ENCODE measurements at regions not wholly inside any gene's neighbourhood (a gene's known extent, or its start where the extent isn't known, plus 50 kb on each side); places are given as distances from the start of the nearest gene placed in this dataset.

DNA sequence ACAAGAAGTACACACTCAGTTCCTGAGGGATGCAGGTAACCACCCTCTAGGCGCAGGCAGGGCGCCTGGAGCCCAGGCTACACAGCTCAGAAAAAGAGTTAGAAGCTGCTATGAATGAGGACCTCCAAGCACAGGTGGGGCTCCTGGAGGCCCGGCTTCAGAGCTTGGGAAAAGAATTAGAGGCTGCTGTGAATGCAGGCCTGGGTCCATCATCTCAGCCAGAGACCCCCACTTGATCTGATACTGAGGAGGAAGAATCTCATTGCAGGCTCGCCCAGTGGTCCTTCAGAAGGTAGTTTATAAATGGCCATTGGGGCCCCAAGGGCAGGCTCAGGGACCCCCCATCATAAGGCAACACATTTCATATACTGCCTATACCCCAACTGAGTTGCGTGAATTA is 556.4 kb downstream of the SLC6A15 start:
- Histone ChIP-seq H3K9ac (ENCODE audit: control insufficient read depth, extremely low read depth, insufficient read depth, low read length) (no peak overlapping the region), H3K4me3 (ENCODE audit: control insufficient read depth in 2 of 3, extremely low read depth in 1 of 3, insufficient read depth in 2 of 3, low read depth in 1 of 3, low read length in 3 of 3) (no peak overlapping the region), H3K36me3 (ENCODE audit: control insufficient read depth in 2 of 2, extremely low read depth in 1 of 2, insufficient read depth in 2 of 2, low read length in 2 of 2) (no peaks in the 10 kb centered on the region), H3K4me1 (ENCODE audit: control insufficient read depth, extremely low read depth, insufficient read depth, low read length) (no peaks in the 10 kb centered on the region), H2AFZ (ENCODE audit: control insufficient read depth, low read length) (no peak overlapping the region), H4K20me1 (ENCODE audit: control insufficient read depth, extremely low read depth, insufficient read depth, low read length) (no peaks in the 10 kb centered on the region), H3K79me2 (ENCODE audit: control insufficient read depth, insufficient read depth, low read length) (no peaks in the 10 kb centered on the region), H3K27me3 (ENCODE audit: control insufficient read depth, extremely low read depth, insufficient read depth, low read length) (no peaks in the 10 kb centered on the region), H3K9me3 (ENCODE audit: control insufficient read depth, low read depth, low read length) (no peaks in the 10 kb centered on the region), H3K9me1 (ENCODE audit: control insufficient read depth, extremely low read depth, insufficient read depth, low read length) (no peaks in the 10 kb centered on the region), H3K27ac (ENCODE audit: control insufficient read depth, insufficient read depth, low read length) (no peak overlapping the region), H3K4me2 (ENCODE audit: control insufficient read depth, extremely low read depth, insufficient read depth, low read depth, low read length) (no peak overlapping the region)
- FAIRE-seq (no peak), DNase-seq (ENCODE audit: low read depth, low spot score) (no peak)
- dilution Hi-C loops (cut with MboI; ENCODE audit: extremely low pct_ligation_motif_present, low sequenced_read_pairs): no loop called here
- TF ChIP-seq, protein P1, sequence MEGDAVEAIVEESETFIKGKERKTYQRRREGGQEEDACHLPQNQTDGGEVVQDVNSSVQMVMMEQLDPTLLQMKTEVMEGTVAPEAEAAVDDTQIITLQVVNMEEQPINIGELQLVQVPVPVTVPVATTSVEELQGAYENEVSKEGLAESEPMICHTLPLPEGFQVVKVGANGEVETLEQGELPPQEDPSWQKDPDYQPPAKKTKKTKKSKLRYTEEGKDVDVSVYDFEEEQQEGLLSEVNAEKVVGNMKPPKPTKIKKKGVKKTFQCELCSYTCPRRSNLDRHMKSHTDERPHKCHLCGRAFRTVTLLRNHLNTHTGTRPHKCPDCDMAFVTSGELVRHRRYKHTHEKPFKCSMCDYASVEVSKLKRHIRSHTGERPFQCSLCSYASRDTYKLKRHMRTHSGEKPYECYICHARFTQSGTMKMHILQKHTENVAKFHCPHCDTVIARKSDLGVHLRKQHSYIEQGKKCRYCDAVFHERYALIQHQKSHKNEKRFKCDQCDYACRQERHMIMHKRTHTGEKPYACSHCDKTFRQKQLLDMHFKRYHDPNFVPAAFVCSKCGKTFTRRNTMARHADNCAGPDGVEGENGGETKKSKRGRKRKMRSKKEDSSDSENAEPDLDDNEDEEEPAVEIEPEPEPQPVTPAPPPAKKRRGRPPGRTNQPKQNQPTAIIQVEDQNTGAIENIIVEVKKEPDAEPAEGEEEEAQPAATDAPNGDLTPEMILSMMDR (optimal IDR thresholded peaks at IDR 0.05 in 1 of 3, IDR thresholded peaks at IDR 0.05 in 1 of 3, conservative IDR thresholded peaks at IDR 0.05 in 1 of 3; ENCODE audit: extremely low read depth in 1 of 3, insufficient read depth in 2 of 3, low read length in 3 of 3): no peak
- no peak for TF ChIP-seq EZH2 (IDR thresholded peaks at IDR 0.05; ENCODE audit: low read length)

DNA sequence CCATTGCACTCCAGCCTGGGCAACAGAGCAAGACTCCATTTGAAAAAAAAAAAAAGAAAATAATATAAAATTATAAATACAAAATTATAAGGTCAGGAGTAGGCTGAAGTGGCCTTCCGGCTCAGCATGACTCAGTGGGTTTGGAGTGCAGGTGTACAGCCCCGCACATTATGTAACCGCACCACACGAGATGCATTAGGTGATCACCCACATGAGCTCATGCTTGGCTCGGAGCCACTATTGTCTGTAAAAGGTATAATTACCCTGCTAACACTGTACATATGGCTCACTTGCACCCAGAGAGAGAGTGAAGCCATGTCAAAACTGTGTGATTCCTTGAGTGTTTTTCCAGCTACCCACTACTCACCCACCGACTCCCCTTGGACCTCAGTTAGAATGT is 557.0 kb downstream of the SLC6A15 start:
- Histone ChIP-seq H3K27me3 (ENCODE audit: control insufficient read depth, extremely low read depth, insufficient read depth, low read length) (no peaks in the 10 kb centered on the region), H3K9me1 (ENCODE audit: control insufficient read depth, extremely low read depth, insufficient read depth, low read length) (no peaks in the 10 kb centered on the region), H3K36me3 (ENCODE audit: control insufficient read depth in 2 of 2, extremely low read depth in 1 of 2, insufficient read depth in 2 of 2, low read length in 2 of 2) (no peaks in the 10 kb centered on the region), H3K4me3 (ENCODE audit: control insufficient read depth in 2 of 3, extremely low read depth in 1 of 3, insufficient read depth in 2 of 3, low read depth in 1 of 3, low read length in 3 of 3) (no peak overlapping the region), H2AFZ (ENCODE audit: control insufficient read depth, low read length) (peak overlapping the region; percentile 47), H3K9me3 (ENCODE audit: control insufficient read depth, low read depth, low read length) (no peaks in the 10 kb centered on the region), H3K4me2 (ENCODE audit: control insufficient read depth, extremely low read depth, insufficient read depth, low read depth, low read length) (no peak overlapping the region), H3K79me2 (ENCODE audit: control insufficient read depth, insufficient read depth, low read length) (no peaks in the 10 kb centered on the region), H3K9ac (ENCODE audit: control insufficient read depth, extremely low read depth, insufficient read depth, low read length) (no peak overlapping the region), H3K4me1 (ENCODE audit: control insufficient read depth, extremely low read depth, insufficient read depth, low read length) (no peaks in the 10 kb centered on the region), H3K27ac (ENCODE audit: control insufficient read depth, insufficient read depth, low read length) (no peak overlapping the region), H4K20me1 (ENCODE audit: control insufficient read depth, extremely low read depth, insufficient read depth, low read length) (no peaks in the 10 kb centered on the region)
- DNase-seq (ENCODE audit: low read depth, low spot score) (no peak), FAIRE-seq (peak; percentile 32)
- no peak for TF ChIP-seq EZH2 (IDR thresholded peaks at IDR 0.05; ENCODE audit: low read length)
- TF ChIP-seq, protein P1 (optimal IDR thresholded peaks at IDR 0.05 in 1 of 3, IDR thresholded peaks at IDR 0.05 in 1 of 3, conservative IDR thresholded peaks at IDR 0.05 in 1 of 3; ENCODE audit: extremely low read depth in 1 of 3, insufficient read depth in 2 of 3, low read length in 3 of 3): no peak
- dilution Hi-C loops (cut with MboI; ENCODE audit: extremely low pct_ligation_motif_present, low sequenced_read_pairs): no loop called here

Data from keratinocyte (primary cell).